Right ventricle myocardium inferior (tissue), 1 donor: ENCODE measurements at regions not wholly inside any gene's neighbourhood (a gene's known extent, or its start where the extent isn't known, plus 50 kb on each side); places are given as distances from the start of the nearest gene placed in this dataset.
A peak's percentile ranks its signal among the peaks of the same experiment; 100 is the strongest.

Experiments used
- ATAC-seq: fragments of 200-7000 bp; cut with Tn5 transposase; one replicate; pipeline ENCODE4 v1.9.1; 2020; ENCODE audit warnings: mild to moderate bottlenecking, moderate library complexity
- DNase-seq: peaks from one replicate; pipeline ENCODE4 v3.0.0; 2021; ENCODE audit errors: missing footprints
- intact Hi-C: fragments of 100-400 bp; cut with DNase I; formaldehyde crosslinking; loops from one replicate; pipeline ENCODE4 v1.11.0; 2022
- donor health status: DM: no; HTN: yes; CAD: no; lungs with severe emphysema.

GRCh38 chr1:93815366-93816110 lies 63.5 kb downstream of the DNTTIP2 start:
- DNase-seq (no peak), ATAC-seq (no peak)
- intact Hi-C loops: loop anchor here (2.0 kb wide), 2 partner anchors 135 to 379 kb away; partner anchors contain the start of gene BCAR3

GRCh38 chr1:93814795-93815340 lies 64.1 kb downstream of the DNTTIP2 start:
- intact Hi-C loops: loop anchor here (1.0 to 5.0 kb wide), 4 partner anchors 63 to 378 kb away; partner anchors contain the start of gene BCAR3
- ATAC-seq (no peak), DNase-seq (no peak)

- no peak for DNase-seq
- ATAC-seq: peak; percentile 73
- intact Hi-C loops: loop anchor here (1.0 to 5.0 kb wide), 4 partner anchors 62 to 377 kb away; partner anchors contain the start of gene BCAR3
These were observed 64.8 kb downstream of the DNTTIP2 start for GRCh38 chr1:93814059-93814794.

- intact Hi-C loops: loop anchor here (5.0 kb wide), 1 partner anchor 61 kb away; no protein-coding TSS in a partner anchor
- no peak for DNase-seq
- no peak for ATAC-seq
These were observed 65.9 kb downstream of the DNTTIP2 start for GRCh38 chr1:93813076-93813475.

- intact Hi-C loops: loop anchor here (5.0 kb wide), 1 partner anchor 59 kb away; no protein-coding TSS in a partner anchor
- ATAC-seq: no peak
These were observed 67.5 kb downstream of the DNTTIP2 start for GRCh38 chr1:93811326-93812065.

GRCh38 chr1:93810316-93810715 lies 68.7 kb downstream of the DNTTIP2 start:
- DNase-seq (no peak), ATAC-seq (no peak)
- intact Hi-C loops: loop anchor here (5.0 kb wide), 1 partner anchor 58 kb away; no protein-coding TSS in a partner anchor

More at GRCh38 chr1:93811326-93812065, 67.5 kb downstream of the DNTTIP2 start:
- no peak for DNase-seq

GRCh38 chr1:93808871-93809270 lies 70.1 kb downstream of the DNTTIP2 start:
- ATAC-seq: no peak
- intact Hi-C loops: no loop called here
- DNase-seq: no peak

- no peak for DNase-seq
- no peak for ATAC-seq
- intact Hi-C loops: no loop called here
These were observed 71.6 kb downstream of the DNTTIP2 start for GRCh38 chr1:93807311-93807930.

- no peak for ATAC-seq
- DNase-seq: no peak
- intact Hi-C loops: no loop called here
These were observed 73.9 kb downstream of the DNTTIP2 start for GRCh38 chr1:93805027-93805610.

GRCh38 chr1:93804412-93804811 lies 74.6 kb downstream of the DNTTIP2 start:
- intact Hi-C loops: no loop called here
- ATAC-seq (peak; percentile 93), DNase-seq (no peak)

- no peak for DNase-seq
- ATAC-seq: no peak
- intact Hi-C loops: no loop called here
These were observed 77.5 kb downstream of the DNTTIP2 start for GRCh38 chr1:93801471-93801870.

- DNase-seq (no peak), ATAC-seq (no peak)
- intact Hi-C loops: no loop called here
These were observed 78.2 kb downstream of the DNTTIP2 start for GRCh38 chr1:93800856-93801255.

- peak; percentile 26 for ATAC-seq
- DNase-seq: no peak
- intact Hi-C loops: no loop called here
These were observed 80.7 kb downstream of the DNTTIP2 start for GRCh38 chr1:93798291-93798690.

- ATAC-seq: no peak
- intact Hi-C loops: no loop called here
- DNase-seq: no peak
These were observed 94.5 kb downstream of the DNTTIP2 start for GRCh38 chr1:93784538-93784937.

- DNase-seq (no peak), ATAC-seq (peak; percentile 16)
- intact Hi-C loops: no loop called here
These were observed 95.1 kb downstream of the DNTTIP2 start for GRCh38 chr1:93783876-93784275.

GRCh38 chr1:93779540-93780165 lies 98.0 kb upstream of the BCAR3 start:
- intact Hi-C loops: no loop called here
- no peak for ATAC-seq

GRCh38 chr1:93778457-93778856 lies 96.8 kb upstream of the BCAR3 start:
- intact Hi-C loops: no loop called here
- no peak for DNase-seq
- no peak for ATAC-seq

More at GRCh38 chr1:93779540-93780165, 98.0 kb upstream of the BCAR3 start:
- no peak for DNase-seq

- no peak for DNase-seq
- intact Hi-C loops: no loop called here
- ATAC-seq: no peak
These were observed 95.6 kb upstream of the BCAR3 start for GRCh38 chr1:93777255-93777654.
